Cardiac muscle cell (in vitro differentiated cells and primary cell): ENCODE measurements at regions not wholly inside any gene's neighbourhood (a gene's known extent, or its start where the extent isn't known, plus 50 kb on each side); places are given as distances from the start of the nearest gene placed in this dataset.
A peak's percentile ranks its signal among the peaks of the same experiment; 100 is the strongest.

Source experiments
- DNase-seq, 2 donors: peaks; one replicate each; pipeline versions ENCODE4 v3.0.0 to v3.0.0-alpha.2; 2010 to 2017; ENCODE audit warnings: low read depth in 1 of 2, low spot score in 1 of 2
- H3K27ac ChIP-seq: fragments of 200-600 bp; sonication (generic); 2 replicates; pipeline ENCODE4 v1.5.1; 2016
- H3K27me3 ChIP-seq: fragments of 200-600 bp; sonication (generic); 2 replicates; pipeline ENCODE4 v1.6.0; 2016; ENCODE audit warnings: control low read depth
- H3K36me3 ChIP-seq: fragments of 200-600 bp; sonication (generic); 2 replicates; pipeline ENCODE4 v1.5.1; 2016; ENCODE audit warnings: control low read depth
- H3K4me1 ChIP-seq: fragments of 200-600 bp; sonication (generic); 2 replicates; pipeline ENCODE4 v1.8.1; 2017; ENCODE audit warnings: low read depth, mild to moderate bottlenecking, mixed run types
- H3K4me3 ChIP-seq: fragments of 200-600 bp; sonication (generic); 2 replicates; pipeline ENCODE4 v1.5.1; 2016; ENCODE audit warnings: mild to moderate bottlenecking
- H3K9me3 ChIP-seq: fragments of 200-600 bp; sonication (generic); 2 replicates; pipeline ENCODE4 v1.5.1; 2017; ENCODE audit warnings: low read depth, mild to moderate bottlenecking, control low read depth
- TF ChIP-seq, protein P1 (sequence below): IDR thresholded peaks from 2 replicates; pipeline ENCODE4 v1.5.1; 2012; ENCODE audit warnings: low read depth, mild to moderate bottlenecking, low read length

DNA sequence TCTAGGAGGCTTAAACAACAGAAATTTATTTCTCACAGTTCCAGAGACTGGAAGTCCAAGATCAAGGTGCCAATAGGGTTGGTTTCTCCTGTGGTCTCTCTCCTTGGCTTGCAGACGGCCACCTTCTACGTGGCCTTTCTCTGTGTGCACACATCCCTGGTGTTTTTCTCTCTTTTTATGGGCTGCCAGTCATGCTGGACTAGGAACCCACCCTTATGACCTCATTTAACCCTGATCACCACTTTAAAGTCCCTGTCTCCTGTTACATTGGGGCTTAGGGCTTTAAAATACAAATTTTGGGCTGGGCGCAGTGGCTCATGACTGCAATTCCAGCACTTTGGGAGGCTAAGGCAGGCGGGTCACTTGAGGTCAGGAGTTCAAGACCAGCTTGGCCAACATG, 157.1 kb downstream of the TLE1 start:
- Histone ChIP-seq H3K9me3 (no peaks in the 10 kb centered on the region), H3K4me3 (no peak overlapping the region), H3K36me3 (no peaks in the 10 kb centered on the region), H3K4me1 (no peaks in the 10 kb centered on the region), H3K27ac (no peak overlapping the region), H3K27me3 (peaks cover 73% of the 10 kb centered on the region)
- DNase-seq = no peak
- TF ChIP-seq, protein P1, sequence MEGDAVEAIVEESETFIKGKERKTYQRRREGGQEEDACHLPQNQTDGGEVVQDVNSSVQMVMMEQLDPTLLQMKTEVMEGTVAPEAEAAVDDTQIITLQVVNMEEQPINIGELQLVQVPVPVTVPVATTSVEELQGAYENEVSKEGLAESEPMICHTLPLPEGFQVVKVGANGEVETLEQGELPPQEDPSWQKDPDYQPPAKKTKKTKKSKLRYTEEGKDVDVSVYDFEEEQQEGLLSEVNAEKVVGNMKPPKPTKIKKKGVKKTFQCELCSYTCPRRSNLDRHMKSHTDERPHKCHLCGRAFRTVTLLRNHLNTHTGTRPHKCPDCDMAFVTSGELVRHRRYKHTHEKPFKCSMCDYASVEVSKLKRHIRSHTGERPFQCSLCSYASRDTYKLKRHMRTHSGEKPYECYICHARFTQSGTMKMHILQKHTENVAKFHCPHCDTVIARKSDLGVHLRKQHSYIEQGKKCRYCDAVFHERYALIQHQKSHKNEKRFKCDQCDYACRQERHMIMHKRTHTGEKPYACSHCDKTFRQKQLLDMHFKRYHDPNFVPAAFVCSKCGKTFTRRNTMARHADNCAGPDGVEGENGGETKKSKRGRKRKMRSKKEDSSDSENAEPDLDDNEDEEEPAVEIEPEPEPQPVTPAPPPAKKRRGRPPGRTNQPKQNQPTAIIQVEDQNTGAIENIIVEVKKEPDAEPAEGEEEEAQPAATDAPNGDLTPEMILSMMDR = no peak

DNA sequence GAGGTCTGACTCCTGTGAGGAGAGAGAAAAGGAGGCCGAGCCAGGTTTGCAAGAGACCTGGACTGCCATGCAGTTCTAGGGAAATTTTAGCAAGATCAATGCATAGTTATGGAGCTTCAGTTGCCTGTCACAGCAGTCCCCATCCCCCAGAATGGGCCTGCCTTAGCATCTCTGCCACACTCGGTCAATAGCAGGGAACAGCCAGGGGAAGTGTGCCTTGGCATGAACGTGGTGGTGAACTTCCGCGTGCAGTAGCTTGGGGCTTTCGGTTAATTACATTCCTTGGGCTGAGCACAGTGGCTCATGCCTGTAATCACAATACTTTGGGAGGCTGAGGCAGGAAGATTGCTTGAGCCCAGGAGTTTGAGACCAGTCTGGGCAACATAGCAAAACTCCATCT, 157.8 kb downstream of the TLE1 start:
- Histone ChIP-seq H3K27me3 (peaks cover 73% of the 10 kb centered on the region), H3K9me3 (no peaks in the 10 kb centered on the region), H3K4me1 (no peaks in the 10 kb centered on the region), H3K27ac (no peak overlapping the region), H3K4me3 (no peak overlapping the region), H3K36me3 (no peaks in the 10 kb centered on the region)
- TF ChIP-seq, protein P1 = no peak
- DNase-seq = no peak

DNA sequence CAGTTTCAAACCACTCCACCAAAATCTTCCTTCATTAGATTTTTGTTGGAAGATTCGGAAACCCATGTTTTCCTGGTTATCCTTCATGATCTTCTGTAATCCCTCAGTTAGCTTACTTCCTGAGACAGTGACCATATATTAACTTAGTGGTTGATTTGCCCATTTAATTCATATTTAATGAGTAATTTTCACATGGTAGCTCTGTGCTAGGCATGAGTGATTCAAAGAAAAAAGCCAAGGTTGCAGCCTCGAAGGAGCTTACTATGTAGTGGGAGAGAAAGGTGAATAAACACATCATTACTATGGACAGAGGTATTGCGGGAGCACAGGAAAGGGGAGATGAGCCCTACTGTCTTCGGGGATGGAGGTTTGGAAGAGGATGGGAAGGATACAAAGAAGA, 158.5 kb downstream of the TLE1 start:
- peaks cover 76% of the 10 kb centered on the region for H3K27me3 ChIP-seq
- H3K27ac ChIP-seq = no peak overlapping the region
- TF ChIP-seq, protein P1 = no peak
- no peak for DNase-seq
- no peak overlapping the region for H3K4me3 ChIP-seq
- no peaks in the 10 kb centered on the region for H3K4me1 ChIP-seq
- H3K36me3 ChIP-seq = no peaks in the 10 kb centered on the region
- no peaks in the 10 kb centered on the region for H3K9me3 ChIP-seq

DNA sequence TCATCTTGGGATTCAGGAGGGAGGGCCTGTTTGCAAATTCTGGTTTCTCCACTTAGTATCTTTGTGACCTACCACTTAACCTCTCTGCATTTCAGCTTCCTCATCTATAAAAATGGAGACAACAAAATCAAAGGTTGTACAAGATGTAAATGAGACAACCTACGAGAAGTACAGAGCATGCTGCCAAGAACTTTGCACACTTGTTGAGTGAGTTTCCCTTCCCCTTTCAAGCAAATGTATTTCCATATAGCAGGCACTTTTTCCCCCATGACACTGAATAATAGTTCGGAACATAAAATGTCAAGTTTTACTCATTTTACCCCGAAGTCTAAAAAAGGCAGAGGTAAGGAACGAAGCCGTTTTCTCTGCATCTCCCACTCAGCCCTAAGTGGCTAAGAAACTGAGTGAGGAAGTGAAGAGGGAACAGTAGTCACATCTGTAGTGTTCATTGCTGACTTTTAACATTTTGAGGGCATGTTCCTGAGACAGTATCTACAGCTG, 159.0 kb downstream of the TLE1 start:
- H3K4me3 ChIP-seq = no peak overlapping the region
- TF ChIP-seq, protein P1 = no peak
- DNase-seq = no peak
- no peaks in the 10 kb centered on the region for H3K9me3 ChIP-seq
- no peak overlapping the region for H3K27ac ChIP-seq
- H3K36me3 ChIP-seq = no peaks in the 10 kb centered on the region
- peaks cover 79% of the 10 kb centered on the region for H3K27me3 ChIP-seq
- H3K4me1 ChIP-seq = no peaks in the 10 kb centered on the region

DNA sequence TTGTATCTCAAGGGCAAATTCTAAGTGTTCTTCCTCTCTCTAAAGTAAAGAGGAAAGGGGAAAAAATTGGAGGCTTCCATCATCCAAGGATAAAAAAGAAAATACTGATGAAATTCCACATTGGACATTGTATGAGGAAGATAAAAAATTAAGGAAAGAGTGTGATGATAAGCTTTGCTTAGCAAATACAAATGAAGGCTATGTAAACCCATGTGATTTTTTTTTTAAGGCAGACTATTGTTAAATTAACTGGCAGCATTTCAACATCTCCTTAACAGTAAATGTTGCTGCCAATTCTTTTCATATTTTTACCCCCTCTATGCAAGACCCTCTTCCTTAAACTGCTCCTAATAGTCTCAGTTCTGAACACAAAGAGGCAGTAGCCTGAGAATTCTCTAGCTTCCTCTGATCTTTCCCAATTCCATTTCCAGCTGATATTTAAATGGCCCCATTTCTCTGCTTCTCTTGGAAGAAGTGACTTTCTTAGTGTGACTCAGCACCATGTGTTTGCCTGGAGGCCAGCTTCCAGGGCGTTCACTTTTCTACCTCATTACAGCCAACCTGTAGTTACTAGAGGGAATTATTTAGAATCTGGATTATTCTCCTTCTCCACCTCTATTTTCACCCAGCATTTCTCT, 159.7 kb downstream of the TLE1 start:
- Histone ChIP-seq H3K9me3 (no peaks in the 10 kb centered on the region), H3K4me3 (no peak overlapping the region), H3K27ac (no peak overlapping the region), H3K36me3 (no peaks in the 10 kb centered on the region), H3K27me3 (peaks cover 82% of the 10 kb centered on the region), H3K4me1 (no peaks in the 10 kb centered on the region)
- peak in 1 of 2 donors; percentile 52 for DNase-seq
- TF ChIP-seq, protein P1 = no peak
